Activated CD8-positive, alpha-beta memory T cell treated with anti-CD3 and anti-CD28 coated beads, Interleukin-2, amount 50 U/mL, for 24 hours (primary cell): ENCODE measurements at regions not wholly inside any gene's neighbourhood (a gene's known extent, or its start where the extent isn't known, plus 50 kb on each side); places are given as distances from the start of the nearest gene placed in this dataset.
"Not testable (repeated sequence)": the region's sequence is repeated elsewhere in the genome, so short reads cannot be mapped to it uniquely, and the experiment has no call there.

Source experiments
- DNase-seq: peaks from one replicate; pipeline ENCODE4 v3.0.0-alpha.2; 2020; ENCODE audit errors: extremely low read depth

- DNase-seq = no peak
Measured at GRCh38 chr2:2493496-2493895, 162.4 kb upstream of the MYT1L start.

- no peak for DNase-seq
Measured at GRCh38 chr2:2492800-2493199, 161.7 kb upstream of the MYT1L start.

- DNase-seq = no peak
Measured at GRCh38 chr2:2491964-2492363, 160.9 kb upstream of the MYT1L start.

GRCh38 chr2:2484301-2484700 is 153.2 kb upstream of the MYT1L start:
- no peak for DNase-seq

- DNase-seq = no peak
Measured at GRCh38 chr2:2482851-2483250, 151.8 kb upstream of the MYT1L start.

GRCh38 chr2:2472881-2473280 is 141.8 kb upstream of the MYT1L start:
- no peak for DNase-seq

- DNase-seq = no peak
Measured at GRCh38 chr2:2472044-2472443, 141.0 kb upstream of the MYT1L start.

GRCh38 chr2:2466534-2466933 is 135.5 kb upstream of the MYT1L start:
- DNase-seq = no peak

GRCh38 chr2:2464643-2465042 is 133.6 kb upstream of the MYT1L start:
- no peak for DNase-seq

GRCh38 chr2:2464094-2464493 is 133.0 kb upstream of the MYT1L start:
- DNase-seq = no peak

GRCh38 chr2:2456721-2457120 is 125.6 kb upstream of the MYT1L start:
- DNase-seq = no peak

GRCh38 chr2:2455151-2455550 is 124.1 kb upstream of the MYT1L start:
- DNase-seq = no peak

- DNase-seq = no peak
Measured at GRCh38 chr2:2452961-2453360, 121.9 kb upstream of the MYT1L start.

GRCh38 chr2:2451275-2451674 is 120.2 kb upstream of the MYT1L start:
- DNase-seq = not testable (repeated sequence)

GRCh38 chr2:2448178-2448577 is 117.1 kb upstream of the MYT1L start:
- no peak for DNase-seq

- no peak for DNase-seq
Measured at GRCh38 chr2:2422621-2423020, 91.5 kb upstream of the MYT1L start.

- DNase-seq = no peak
Measured at GRCh38 chr2:2413525-2413924, 82.5 kb upstream of the MYT1L start.

- DNase-seq = no peak
Measured at GRCh38 chr2:2410987-2411386, 79.9 kb upstream of the MYT1L start.

- no peak for DNase-seq
Measured at GRCh38 chr2:2409481-2409880, 78.4 kb upstream of the MYT1L start.

- no peak for DNase-seq
Measured at GRCh38 chr2:2405780-2406179, 74.7 kb upstream of the MYT1L start.

GRCh38 chr2:2400286-2401038 is 69.4 kb upstream of the MYT1L start:
- no peak for DNase-seq

- no peak for DNase-seq
Measured at GRCh38 chr2:2399396-2399795, 68.3 kb upstream of the MYT1L start.

- DNase-seq = no peak
Measured at GRCh38 chr2:2392332-2392731, 61.3 kb upstream of the MYT1L start.

- DNase-seq = no peak
Measured at GRCh38 chr2:2389215-2389614, 58.1 kb upstream of the MYT1L start.
